ENCODE measurements at regions not wholly inside any gene's neighbourhood (a gene's known extent, or its start where the extent isn't known, plus 50 kb on each side); places are given as distances from the start of the nearest gene placed in this dataset.

- DNase-seq (ENCODE audit: low spot score): no peak
These were observed 409.1 kb downstream of the TAF11L14 start for GRCh38 chr5:18043344-18043743.

- DNase-seq (ENCODE audit: low spot score): no peak
These were observed 414.2 kb downstream of the TAF11L14 start for GRCh38 chr5:18048449-18048848.

- no peak for DNase-seq (ENCODE audit: low spot score)
These were observed 416.1 kb downstream of the TAF11L14 start for GRCh38 chr5:18050345-18050744.

GRCh38 chr5:18050776-18051175 lies 416.5 kb downstream of the TAF11L14 start:
- no peak for DNase-seq (ENCODE audit: low spot score)

GRCh38 chr5:18051953-18052352 lies 417.7 kb downstream of the TAF11L14 start:
- no peak for DNase-seq (ENCODE audit: low spot score)

- no peak for DNase-seq (ENCODE audit: low spot score)
These were observed 418.3 kb downstream of the TAF11L14 start for GRCh38 chr5:18052569-18052968.

- no peak for DNase-seq (ENCODE audit: low spot score)
These were observed 423.5 kb downstream of the TAF11L14 start for GRCh38 chr5:18057725-18058124.

- DNase-seq (ENCODE audit: low spot score): no peak
These were observed 433.4 kb downstream of the TAF11L14 start for GRCh38 chr5:18067615-18068014.

- DNase-seq (ENCODE audit: low spot score): no peak
These were observed 434.6 kb downstream of the TAF11L14 start for GRCh38 chr5:18068826-18069225.

GRCh38 chr5:18069790-18070189 lies 435.5 kb downstream of the TAF11L14 start:
- no peak for DNase-seq (ENCODE audit: low spot score)

- no peak for DNase-seq (ENCODE audit: low spot score)
These were observed 438.3 kb downstream of the TAF11L14 start for GRCh38 chr5:18072600-18072999.

GRCh38 chr5:18074961-18075360 lies 440.7 kb downstream of the TAF11L14 start:
- DNase-seq (ENCODE audit: low spot score): no peak

GRCh38 chr5:18078157-18078556 lies 443.9 kb downstream of the TAF11L14 start:
- no peak for DNase-seq (ENCODE audit: low spot score)

- no peak for DNase-seq (ENCODE audit: low spot score)
These were observed 445.6 kb downstream of the TAF11L14 start for GRCh38 chr5:18079831-18080230.

GRCh38 chr5:18088020-18088579 lies 453.8 kb downstream of the TAF11L14 start:
- DNase-seq (ENCODE audit: low spot score): no peak

GRCh38 chr5:18090177-18090576 lies 455.9 kb downstream of the TAF11L14 start:
- no peak for DNase-seq (ENCODE audit: low spot score)

- DNase-seq (ENCODE audit: low spot score): no peak
These were observed 456.9 kb downstream of the TAF11L14 start for GRCh38 chr5:18091142-18091541.

- DNase-seq (ENCODE audit: low spot score): no peak
These were observed 457.5 kb downstream of the TAF11L14 start for GRCh38 chr5:18091758-18092157.

- no peak for DNase-seq (ENCODE audit: low spot score)
These were observed 460.8 kb downstream of the TAF11L14 start for GRCh38 chr5:18095061-18095460.

- no peak for DNase-seq (ENCODE audit: low spot score)
These were observed 463.6 kb downstream of the TAF11L14 start for GRCh38 chr5:18097817-18098216.

- no peak for DNase-seq (ENCODE audit: low spot score)
These were observed 464.4 kb downstream of the TAF11L14 start for GRCh38 chr5:18098691-18099090.

GRCh38 chr5:18099261-18099660 lies 465.0 kb downstream of the TAF11L14 start:
- DNase-seq (ENCODE audit: low spot score): no peak

- DNase-seq (ENCODE audit: low spot score): no peak
These were observed 467.3 kb downstream of the TAF11L14 start for GRCh38 chr5:18101532-18101931.

GRCh38 chr5:18102733-18103132 lies 468.5 kb downstream of the TAF11L14 start:
- no peak for DNase-seq (ENCODE audit: low spot score)

- DNase-seq (ENCODE audit: low spot score): no peak
These were observed 471.2 kb downstream of the TAF11L14 start for GRCh38 chr5:18105449-18105848.
